Right forelimb (tissue), 1 donor: ENCODE measurements at regions not wholly inside any gene's neighbourhood (a gene's known extent, or its start where the extent isn't known, plus 50 kb on each side); places are given as distances from the start of the nearest gene placed in this dataset.
A peak's percentile ranks its signal among the peaks of the same experiment; 100 is the strongest.

Experiments
- DNase-seq: peaks from one replicate; pipeline ENCODE4 v3.0.0-alpha.2; 2018

- DNase-seq: no peak
These were observed 177.2 kb upstream of the GBE1 start for GRCh38 chr3:81938681-81939080.

- no peak for DNase-seq
These were observed 175.4 kb upstream of the GBE1 start for GRCh38 chr3:81936817-81937216.

- no peak for DNase-seq
These were observed 171.2 kb upstream of the GBE1 start for GRCh38 chr3:81932681-81933080.

- no peak for DNase-seq
These were observed 170.1 kb upstream of the GBE1 start for GRCh38 chr3:81931265-81932251.

GRCh38 chr3:81929697-81930096, 168.3 kb upstream of the GBE1 start:
- no peak for DNase-seq

GRCh38 chr3:81927811-81928210, 166.4 kb upstream of the GBE1 start:
- no peak for DNase-seq

GRCh38 chr3:81925385-81925784, 163.9 kb upstream of the GBE1 start:
- DNase-seq: no peak

- no peak for DNase-seq
These were observed 161.6 kb upstream of the GBE1 start for GRCh38 chr3:81923038-81923437.

GRCh38 chr3:81922404-81922803, 161.0 kb upstream of the GBE1 start:
- no peak for DNase-seq

GRCh38 chr3:81920816-81921215, 159.4 kb upstream of the GBE1 start:
- DNase-seq: peak; percentile 44

GRCh38 chr3:81916890-81917289, 155.4 kb upstream of the GBE1 start:
- DNase-seq: no peak

GRCh38 chr3:81913886-81914663, 152.6 kb upstream of the GBE1 start:
- no peak for DNase-seq

GRCh38 chr3:81911221-81911620, 149.8 kb upstream of the GBE1 start:
- no peak for DNase-seq

GRCh38 chr3:81910244-81910852, 148.9 kb upstream of the GBE1 start:
- DNase-seq: no peak

- DNase-seq: no peak
These were observed 148.4 kb upstream of the GBE1 start for GRCh38 chr3:81909796-81910195.

GRCh38 chr3:81908561-81908960, 147.1 kb upstream of the GBE1 start:
- DNase-seq: no peak

- DNase-seq: no peak
These were observed 136.9 kb upstream of the GBE1 start for GRCh38 chr3:81898336-81898735.

- DNase-seq: no peak
These were observed 133.2 kb upstream of the GBE1 start for GRCh38 chr3:81894598-81894997.

GRCh38 chr3:81891055-81891895, 129.8 kb upstream of the GBE1 start:
- DNase-seq: no peak

- DNase-seq: peak; percentile 45
These were observed 127.6 kb upstream of the GBE1 start for GRCh38 chr3:81888914-81889557.

- no peak for DNase-seq
These were observed 126.0 kb upstream of the GBE1 start for GRCh38 chr3:81887448-81887847.

- no peak for DNase-seq
These were observed 124.6 kb upstream of the GBE1 start for GRCh38 chr3:81886081-81886480.
